ENCODE measurements at regions not wholly inside any gene's neighbourhood (a gene's known extent, or its start where the extent isn't known, plus 50 kb on each side); places are given as distances from the start of the nearest gene placed in this dataset.
"Not testable (repeated sequence)": the region's sequence is repeated elsewhere in the genome, so short reads cannot be mapped to it uniquely, and the experiment has no call there.

DNA sequence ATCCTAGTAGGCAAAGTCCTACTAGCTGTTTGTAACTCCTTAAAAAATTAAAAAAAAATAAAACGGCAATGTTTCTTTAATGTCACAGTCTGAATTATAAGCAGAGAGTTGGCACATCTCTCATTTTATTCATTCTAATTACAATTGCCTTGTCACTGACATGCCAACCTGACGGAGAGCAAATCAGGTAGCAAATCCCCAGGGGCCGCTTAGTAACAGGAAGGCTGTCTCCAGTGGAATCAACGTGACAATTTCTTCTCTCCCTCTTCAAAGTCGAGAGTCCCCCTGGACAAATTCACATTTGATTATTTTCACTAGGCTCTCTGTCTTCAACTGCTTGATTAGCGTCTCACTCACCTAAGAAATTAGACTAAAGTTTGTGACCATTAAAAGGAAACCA is 1598.9 kb upstream of the PIK3C3 start:
- in situ Hi-C loops (cut with HindIII; ENCODE audit: low sequenced_read_pairs) = no loop called here

DNA sequence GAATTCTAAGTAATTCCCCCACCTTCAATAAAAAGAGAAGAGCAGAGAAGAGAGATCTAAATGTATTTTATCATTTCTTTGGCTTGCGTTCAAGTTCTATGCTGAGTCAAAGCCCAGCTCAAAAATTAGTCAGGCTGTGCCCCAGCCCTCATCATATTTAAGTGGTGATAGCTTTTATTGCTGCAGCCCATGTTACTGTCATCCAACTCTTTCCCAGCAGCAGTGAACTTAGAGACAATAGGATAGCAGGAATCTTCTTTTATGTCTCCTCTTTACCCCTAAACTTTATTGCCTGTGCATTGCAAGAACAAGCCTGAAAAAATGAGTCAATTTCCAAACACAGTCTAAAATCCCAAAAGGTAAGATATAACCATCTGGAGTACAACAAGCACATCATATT is 1599.3 kb upstream of the PIK3C3 start:
- in situ Hi-C loops (cut with HindIII; ENCODE audit: low sequenced_read_pairs) = no loop called here

DNA sequence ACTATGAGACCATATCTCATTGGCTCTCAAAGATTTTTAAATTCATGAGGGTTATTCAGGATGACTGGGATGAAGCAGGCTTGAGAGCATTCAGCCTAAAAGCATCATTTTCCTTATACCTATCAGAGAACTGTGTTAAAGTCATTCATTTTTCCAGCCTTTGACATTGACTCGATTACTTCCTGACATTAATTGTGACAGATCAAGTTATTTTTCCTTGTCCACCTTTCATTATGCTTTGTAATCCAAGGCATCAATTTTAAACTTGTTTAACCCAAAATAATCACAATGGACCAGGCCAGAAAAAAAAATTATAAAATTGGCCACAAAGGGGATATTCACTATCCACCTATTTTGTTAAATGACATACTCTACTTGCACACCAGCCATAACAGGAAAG is 1606.8 kb upstream of the PIK3C3 start:
- in situ Hi-C loops (cut with HindIII; ENCODE audit: low sequenced_read_pairs) = no loop called here

DNA sequence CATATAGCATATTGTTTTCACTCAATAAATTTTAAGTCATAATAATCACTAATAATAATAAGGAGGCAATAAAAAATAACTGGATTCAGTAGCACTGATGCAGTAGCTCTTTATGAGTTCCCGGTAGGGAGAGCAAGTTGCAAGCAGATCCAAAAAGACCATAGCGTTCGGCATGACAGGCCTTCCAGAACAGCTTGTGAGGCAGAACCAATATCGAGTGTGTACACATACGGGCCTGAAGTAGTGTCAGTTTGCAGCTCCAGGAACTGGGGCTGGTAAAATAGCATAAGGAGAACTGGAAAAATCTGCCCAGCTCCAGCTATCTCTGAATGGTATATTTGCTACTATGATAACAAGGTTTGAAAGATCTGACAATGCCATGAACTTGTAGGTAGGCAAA is 1607.8 kb upstream of the PIK3C3 start:
- in situ Hi-C loops (cut with HindIII; ENCODE audit: low sequenced_read_pairs) = no loop called here

DNA sequence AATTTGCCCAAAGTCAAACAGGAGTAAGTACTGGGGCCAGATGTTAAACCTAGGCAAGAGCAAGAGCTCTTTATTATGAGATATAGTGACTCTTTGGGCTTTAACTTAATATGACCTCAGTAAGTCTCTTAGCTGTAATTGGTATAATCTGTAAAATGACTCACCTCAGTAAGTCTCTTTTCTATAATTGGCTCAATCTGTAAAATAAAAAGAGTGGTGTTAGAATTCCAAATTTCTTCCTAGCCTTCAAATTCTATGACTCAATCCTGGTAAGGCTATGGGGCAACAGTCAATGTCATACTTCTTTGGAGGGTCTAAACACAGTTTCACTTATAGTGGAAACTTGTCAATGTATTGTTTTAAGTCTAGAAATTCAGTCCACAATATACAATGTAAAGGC is 1608.9 kb upstream of the PIK3C3 start:
- in situ Hi-C loops (cut with HindIII; ENCODE audit: low sequenced_read_pairs) = no loop called here

DNA sequence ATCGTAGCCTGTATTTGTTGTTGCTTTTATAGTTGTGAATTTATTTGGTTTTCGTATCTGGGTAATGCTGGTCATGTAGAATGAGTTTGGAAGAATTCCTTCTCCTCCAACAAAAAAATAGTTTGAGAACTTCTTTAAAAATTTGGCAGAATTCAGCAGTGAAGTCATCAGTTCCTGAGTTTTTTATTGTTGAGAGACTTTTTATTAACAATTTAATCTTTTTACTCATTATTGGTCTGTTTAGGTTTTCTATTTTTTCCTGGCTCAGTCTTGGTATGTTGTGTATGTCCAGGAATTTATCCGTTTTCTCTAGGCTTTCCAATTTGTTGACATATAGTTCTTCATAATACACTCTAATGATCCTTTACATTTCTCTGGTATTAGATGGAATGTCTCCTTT is 1613.3 kb upstream of the PIK3C3 start:
- in situ Hi-C loops (cut with HindIII; ENCODE audit: low sequenced_read_pairs) = no loop called here

DNA sequence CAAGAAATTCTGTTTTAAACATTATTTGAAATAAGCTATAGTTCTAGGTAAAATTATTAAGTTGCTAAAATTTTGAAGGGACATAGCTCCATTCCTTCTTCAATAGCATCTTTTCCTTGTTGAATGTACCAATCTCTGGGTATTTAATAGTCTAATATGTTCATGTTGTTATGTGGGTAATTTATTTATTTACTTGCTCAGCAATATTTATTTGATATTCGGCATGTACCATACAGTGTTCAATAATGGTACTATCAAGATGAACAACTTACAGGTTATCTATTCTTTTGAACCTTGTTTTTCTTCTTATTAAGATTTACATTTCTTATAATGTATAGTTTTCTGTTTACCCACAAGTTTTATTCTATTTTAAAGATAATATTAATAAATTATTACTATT is 1616.8 kb upstream of the PIK3C3 start:
- in situ Hi-C loops (cut with HindIII; ENCODE audit: low sequenced_read_pairs) = no loop called here

DNA sequence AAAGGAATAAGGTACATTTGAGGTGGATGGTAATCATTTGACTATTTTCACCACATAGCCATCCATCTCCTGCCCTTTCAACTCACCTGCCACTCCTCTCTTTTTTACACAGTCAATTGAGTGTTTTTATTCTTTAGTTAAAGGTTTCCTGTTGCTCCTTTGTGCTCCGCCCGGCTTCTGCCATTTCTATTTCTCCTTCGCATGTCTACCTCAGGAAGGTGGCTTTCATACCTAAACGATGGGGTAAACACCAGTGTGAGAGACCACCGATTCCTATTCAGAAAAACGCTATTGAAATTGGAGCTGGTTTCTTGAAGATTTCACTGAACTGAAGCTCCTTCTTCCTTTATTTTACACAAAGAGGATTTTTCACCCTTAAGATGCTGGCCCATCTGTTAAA is 1628.0 kb upstream of the PIK3C3 start:
- in situ Hi-C loops (cut with HindIII; ENCODE audit: low sequenced_read_pairs) = no loop called here

DNA sequence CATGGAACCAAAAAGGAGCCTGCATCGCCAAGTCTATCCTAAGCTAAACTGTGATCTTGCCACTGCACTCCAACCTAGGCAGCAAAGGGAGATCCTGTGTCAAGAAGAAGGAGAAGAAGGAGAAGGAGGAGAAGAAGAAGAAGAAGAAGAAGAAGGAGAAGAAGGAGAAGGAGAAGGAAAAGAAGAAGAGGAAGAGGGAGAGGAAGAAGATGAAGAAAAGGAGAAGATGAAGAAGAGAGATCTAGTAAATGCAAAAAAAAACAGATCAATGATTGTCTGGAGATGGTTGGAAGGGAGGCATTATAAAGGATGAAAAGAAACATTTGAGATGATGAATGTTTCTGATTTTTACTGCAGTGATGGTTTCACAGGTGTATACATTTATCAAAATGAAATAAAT is 1629.0 kb upstream of the PIK3C3 start:
- in situ Hi-C loops (cut with HindIII; ENCODE audit: low sequenced_read_pairs) = no loop called here

DNA sequence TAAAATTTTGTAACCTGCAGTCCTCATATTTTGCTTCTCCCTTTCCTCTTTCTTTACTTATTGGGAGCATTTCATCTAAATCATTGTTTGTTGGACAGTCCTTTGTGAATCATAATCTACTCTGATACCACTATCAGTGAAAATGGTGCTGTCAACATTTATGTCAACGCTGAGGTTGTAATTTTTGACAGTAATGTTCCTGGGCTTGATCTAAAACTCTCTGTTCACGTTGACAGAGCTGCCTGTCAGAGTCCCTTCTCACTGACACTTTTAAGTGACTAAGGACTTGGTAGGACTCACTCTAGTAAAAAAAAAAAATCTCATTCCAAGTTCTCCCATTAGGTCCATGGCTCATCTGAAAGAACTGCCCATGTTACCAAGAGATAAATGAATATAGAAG is 1640.8 kb upstream of the PIK3C3 start:
- in situ Hi-C loops (cut with HindIII; ENCODE audit: low sequenced_read_pairs) = no loop called here

DNA sequence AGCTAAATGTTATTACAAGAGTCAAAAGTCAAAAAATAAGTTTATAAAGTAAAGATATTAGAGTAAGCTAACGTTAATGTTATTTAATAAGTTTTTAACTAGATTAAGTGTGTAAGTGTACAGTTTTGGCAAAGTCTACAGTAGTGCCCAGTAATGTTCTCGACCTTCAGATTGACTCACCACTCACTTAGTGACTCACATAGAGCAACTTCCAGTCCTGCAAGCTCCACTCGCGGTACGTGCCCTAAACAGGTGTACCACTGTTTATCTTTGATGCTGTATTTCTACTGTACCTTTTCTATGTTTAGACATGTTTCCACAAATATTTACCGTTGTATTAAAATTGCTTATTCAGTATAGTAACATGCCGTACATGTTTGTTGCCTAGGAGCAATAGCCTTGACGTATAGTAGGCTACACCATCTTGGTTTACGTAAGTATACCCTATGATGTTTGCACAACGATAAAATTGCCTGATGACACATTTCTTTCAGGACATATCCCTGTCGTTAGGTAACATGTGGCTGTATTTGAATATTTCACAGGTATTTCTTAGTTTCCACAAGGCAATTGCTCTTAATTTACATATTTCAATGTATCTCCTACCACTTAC is 1641.9 kb upstream of the PIK3C3 start:
- in situ Hi-C loops (cut with HindIII; ENCODE audit: low sequenced_read_pairs) = no loop called here

DNA sequence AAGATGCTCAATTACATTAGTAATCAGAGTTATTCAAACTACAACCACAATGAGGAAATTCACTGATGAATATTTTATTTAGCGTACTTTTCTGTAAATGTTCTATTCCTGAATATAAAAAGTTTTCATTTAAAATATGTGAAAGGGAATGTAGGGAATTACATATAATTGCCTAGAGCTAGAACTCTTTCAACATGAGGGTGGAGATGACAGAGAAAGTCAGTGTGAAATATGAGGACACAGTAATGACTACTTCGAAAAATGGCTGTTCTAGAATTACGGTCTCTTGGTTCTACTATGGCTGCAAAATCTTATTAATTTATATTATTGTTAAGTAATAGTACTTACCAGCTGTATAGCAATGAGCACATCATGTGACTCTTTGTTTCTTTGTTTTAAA is 1647.4 kb upstream of the PIK3C3 start:
- in situ Hi-C loops (cut with HindIII; ENCODE audit: low sequenced_read_pairs) = no loop called here

DNA sequence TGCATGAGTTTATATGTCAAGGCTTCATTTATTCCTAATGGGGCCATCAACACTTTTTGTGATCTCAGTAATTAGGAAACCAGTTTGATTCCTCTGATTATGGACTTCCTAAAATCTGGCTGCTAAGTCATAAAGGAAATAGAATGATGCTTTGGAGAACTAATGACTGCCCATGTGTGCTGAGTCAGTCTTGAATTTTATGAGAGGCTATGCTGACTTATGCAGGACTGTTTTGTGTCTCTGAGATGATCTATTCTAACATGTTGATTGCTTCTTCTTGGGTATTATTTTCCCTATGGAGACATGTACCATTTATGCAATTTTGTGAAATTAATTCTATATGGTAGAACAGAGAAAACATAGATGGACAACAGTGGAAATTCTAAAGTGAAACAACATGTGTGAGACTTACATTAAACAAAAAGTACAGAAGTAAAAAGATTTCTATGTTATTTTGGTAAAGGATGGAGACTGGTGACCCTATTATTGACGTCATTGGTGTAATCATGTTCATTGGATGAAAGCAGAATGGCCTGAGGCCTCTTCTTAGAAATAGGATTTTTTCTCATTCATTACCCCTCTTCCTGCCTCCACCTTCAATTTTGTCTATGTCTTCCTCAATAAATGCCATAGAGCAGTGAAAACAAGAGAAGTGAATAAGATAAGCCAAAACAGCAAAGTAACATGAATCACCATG is 1658.2 kb upstream of the PIK3C3 start:
- in situ Hi-C loops (cut with HindIII; ENCODE audit: low sequenced_read_pairs) = no loop called here

DNA sequence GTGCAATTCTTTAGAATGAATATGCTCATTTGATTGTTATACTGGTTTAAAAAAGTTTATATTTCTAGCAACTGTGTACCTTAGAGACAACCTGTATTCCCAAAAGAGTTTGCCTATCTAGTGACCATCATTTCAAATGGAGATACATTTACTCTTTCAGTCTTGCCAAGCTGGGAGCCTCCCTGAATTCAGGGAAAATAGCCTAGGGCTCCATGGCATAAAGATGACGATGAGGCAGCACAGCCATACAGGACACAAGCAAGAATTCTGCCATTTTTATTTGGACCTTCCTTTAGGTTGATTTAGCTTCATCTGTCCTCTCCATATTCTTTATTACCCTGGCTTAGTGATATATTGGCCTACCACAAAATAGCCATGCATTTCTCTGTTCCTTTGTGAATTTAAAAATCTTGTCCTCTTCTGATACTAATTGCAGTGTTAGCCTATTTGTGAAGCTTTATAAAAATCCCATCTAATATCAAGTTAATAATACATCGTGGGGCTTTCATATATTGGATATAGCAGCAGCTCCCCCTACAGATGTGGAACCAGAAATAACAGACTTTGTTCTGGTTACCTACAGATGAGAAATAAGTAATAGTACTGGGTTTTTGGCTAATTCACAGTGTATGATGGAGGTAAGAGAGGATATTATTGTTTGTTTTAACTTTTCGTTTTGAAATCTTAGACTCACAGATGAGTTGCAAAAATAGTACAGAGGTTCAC is 1661.9 kb upstream of the PIK3C3 start:
- in situ Hi-C loops (cut with HindIII; ENCODE audit: low sequenced_read_pairs) = no loop called here

DNA sequence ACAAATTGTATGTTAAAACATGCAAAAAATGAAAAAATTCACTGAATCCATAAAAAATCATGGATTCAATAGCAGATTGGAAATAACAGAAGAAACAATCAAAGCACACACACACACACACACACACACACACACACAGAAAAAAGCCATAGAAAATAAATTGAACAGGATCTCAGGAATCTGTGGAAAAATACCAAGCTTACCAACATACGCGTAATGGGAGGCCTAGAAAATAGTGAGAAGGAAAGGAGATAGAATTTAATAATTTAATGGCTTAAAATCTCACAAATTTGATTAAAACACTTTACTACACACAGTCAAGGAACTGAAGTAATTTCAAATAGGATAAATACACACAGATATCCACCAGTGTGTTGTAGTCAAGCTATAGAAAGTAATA is 1671.5 kb upstream of the PIK3C3 start:
- in situ Hi-C loops (cut with HindIII; ENCODE audit: low sequenced_read_pairs) = no loop called here

DNA sequence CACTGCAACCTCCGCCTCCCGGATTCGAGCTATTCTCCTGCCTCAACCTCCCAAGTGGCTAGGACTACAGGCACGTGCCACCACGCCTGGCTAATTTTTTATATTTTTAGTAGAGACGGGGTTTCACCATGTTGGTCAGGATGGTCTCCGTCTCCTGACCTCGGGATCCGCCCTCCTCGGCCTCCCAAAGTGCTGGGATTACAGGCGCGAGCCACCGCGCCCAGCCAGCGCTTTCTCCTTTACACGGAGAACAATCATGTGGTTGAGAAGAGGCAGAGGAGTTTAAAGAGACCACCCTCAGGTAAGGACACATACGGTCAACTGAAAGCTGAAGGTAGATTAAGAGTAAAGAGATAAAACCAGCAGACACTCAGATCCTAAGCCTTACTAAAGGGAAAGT is 1673.7 kb upstream of the PIK3C3 start:
- in situ Hi-C loops (cut with HindIII; ENCODE audit: low sequenced_read_pairs) = not testable (repeated sequence)

DNA sequence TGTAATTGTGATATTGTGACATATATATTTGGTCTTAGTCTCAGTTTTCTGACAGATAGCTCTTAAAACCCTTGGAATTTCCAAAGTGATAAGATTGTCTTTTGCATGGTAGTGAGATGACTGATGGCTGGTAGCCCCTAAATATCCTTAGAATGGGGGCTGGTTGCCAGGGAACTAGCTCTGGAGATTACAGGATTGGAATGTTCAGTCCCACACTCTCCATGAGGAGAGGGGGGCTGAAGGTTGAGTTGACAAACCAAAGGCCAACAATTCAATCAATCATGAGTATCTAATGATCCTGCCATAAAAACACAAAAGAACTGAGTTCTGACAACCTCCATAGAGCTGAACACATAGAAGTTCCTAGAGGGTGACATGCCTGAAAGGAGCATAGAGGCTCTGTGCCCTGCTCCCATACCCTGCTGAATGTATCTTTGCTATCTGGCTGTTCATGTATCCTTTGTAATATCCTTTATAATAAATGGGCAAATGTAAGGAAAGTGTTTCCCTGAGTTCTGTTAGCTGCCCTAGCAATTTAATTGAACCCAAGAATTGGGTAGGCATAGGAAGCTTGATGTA is 1680.3 kb upstream of the PIK3C3 start:
- in situ Hi-C loops (cut with HindIII; ENCODE audit: low sequenced_read_pairs) = no loop called here

DNA sequence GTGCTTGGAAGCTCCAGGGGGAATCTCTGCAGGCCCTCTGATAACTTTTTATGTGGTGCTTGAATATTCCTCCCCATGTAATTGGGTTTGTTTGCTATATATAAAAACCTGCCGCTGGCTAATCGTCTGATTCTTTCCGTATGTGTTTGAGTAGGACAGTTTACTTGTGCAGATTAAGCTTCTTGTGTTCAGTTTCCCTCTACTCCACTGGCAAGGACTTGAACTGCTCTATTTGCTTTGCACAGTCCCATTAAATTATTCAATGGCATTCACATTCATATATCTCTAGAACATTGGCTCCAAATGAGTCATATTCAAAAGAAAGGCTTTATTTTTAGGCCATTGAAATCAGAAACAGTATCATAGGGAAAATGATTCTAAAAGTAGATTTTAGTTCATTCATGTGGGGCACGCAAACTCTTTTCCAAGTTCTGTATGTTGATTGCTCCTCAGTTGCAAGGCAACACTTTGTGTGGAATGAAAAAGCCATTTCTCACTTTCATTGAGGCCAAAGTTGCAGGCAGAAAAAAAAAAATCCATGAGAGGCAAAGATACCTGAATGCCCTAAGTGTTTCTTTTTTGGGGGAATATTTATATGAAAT is 1682.3 kb upstream of the PIK3C3 start:
- in situ Hi-C loops (cut with HindIII; ENCODE audit: low sequenced_read_pairs) = no loop called here

DNA sequence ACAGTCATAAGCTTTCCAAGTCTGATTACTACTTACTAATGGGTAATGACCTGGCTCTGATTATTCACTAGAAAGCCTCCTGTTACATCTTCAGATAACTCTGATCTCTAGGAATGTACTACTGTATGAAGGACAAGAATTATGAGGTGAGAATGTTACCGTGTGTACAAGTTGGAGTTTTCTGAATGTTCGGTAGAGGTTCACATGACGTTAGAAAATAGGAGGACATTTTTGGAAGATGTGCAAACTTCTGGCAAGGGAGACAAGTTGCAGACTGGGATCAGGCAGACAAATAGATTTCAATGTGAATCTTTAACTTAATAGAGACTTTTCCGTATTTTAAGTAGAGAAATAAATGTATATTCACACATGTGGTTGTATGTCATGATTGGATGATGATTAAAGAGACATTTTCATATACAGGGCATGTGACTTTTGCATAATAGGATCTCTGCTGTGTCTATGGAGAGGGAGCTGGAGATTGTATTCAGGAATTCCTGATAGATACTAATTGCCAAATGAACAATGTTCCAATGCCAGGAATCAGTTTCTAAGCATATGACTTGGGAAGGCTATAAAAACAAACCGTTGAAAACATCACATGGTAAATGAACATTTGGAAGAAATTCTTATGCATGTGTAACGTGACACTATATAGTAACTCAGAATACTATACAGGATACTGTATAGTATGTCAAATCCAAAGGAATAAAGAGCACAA is 1695.8 kb upstream of the PIK3C3 start:
- in situ Hi-C loops (cut with HindIII; ENCODE audit: low sequenced_read_pairs) = no loop called here

DNA sequence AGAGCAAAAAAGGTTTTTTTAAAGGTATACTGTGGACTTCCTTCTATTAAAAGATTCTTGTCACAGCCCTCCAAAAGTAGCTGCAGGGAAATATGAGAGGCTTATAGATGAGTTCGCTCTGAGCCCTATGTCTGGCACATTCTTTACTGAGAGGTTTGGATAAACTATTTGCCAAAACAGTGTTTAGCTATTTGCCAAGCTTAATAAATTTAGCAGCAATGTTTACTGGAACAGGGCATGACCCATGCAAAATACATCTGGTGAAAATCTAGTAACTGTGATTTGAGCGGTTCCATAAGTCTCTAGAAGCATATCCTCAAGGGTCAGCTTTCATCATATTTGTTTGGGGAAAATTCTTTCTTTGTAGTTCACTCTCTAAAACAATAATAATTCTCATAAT is 1696.7 kb upstream of the PIK3C3 start:
- in situ Hi-C loops (cut with HindIII; ENCODE audit: low sequenced_read_pairs) = no loop called here

DNA sequence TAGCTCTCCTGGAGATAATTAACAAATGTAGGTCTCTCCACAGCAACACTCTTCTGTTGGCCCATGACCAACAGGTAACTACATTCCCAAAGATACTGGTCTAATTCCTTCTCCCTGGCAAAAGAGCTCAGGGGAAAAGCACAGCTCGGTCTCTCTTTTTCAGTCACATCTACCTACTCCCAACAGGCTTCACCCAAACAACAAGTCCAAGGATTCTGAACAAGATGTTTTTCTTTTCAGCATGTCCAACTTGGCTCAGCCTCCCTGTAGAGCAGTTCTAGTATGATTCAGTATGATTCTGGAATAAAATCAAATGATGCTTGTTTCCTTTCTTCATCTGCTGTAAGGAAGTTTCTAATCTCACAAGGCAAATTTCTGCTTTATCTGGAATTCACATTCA is 1704.8 kb upstream of the PIK3C3 start:
- in situ Hi-C loops (cut with HindIII; ENCODE audit: low sequenced_read_pairs) = no loop called here

Measured in DLD1 (cell line).